Activated naive CD4-positive, alpha-beta T cell treated with anti-CD3 and anti-CD28 coated beads, Interleukin-2, amount 50 U/mL, for 24 hours (primary cell): ENCODE measurements at regions not wholly inside any gene's neighbourhood (a gene's known extent, or its start where the extent isn't known, plus 50 kb on each side); places are given as distances from the start of the nearest gene placed in this dataset.
"Not testable (repeated sequence)": the region's sequence is repeated elsewhere in the genome, so short reads cannot be mapped to it uniquely, and the experiment has no call there.

Experiments used
- H3K27ac Mint-ChIP-seq: one replicate; pipeline ENCODE4 v1.8.0; 2021; ENCODE audit warnings: mild to moderate bottlenecking, mixed read lengths
- H3K27me3 Mint-ChIP-seq: one replicate; pipeline ENCODE4 v1.8.0; 2021; ENCODE audit warnings: mixed read lengths
- H3K36me3 Mint-ChIP-seq: one replicate; pipeline ENCODE4 v1.8.0; 2021; ENCODE audit warnings: mixed read lengths
- H3K4me1 Mint-ChIP-seq: one replicate; pipeline ENCODE4 v1.8.0; 2021; ENCODE audit warnings: mixed read lengths
- H3K4me3 Mint-ChIP-seq: one replicate; pipeline ENCODE4 v1.8.0; 2021; ENCODE audit warnings: mild to moderate bottlenecking, mixed read lengths
- H3K9me3 Mint-ChIP-seq: one replicate; pipeline ENCODE4 v1.8.0; 2021; ENCODE audit warnings: mixed read lengths

GRCh38 chrX:88136328-88136727 is 610.7 kb upstream of the CPXCR1 start:
- Mint-ChIP-seq H3K36me3 (no peaks in the 10 kb centered on the region), H3K27me3 (no peaks in the 10 kb centered on the region), H3K27ac (no peak overlapping the region), H3K4me1 (no peaks in the 10 kb centered on the region), H3K4me3 (no peak overlapping the region), H3K9me3 (no peaks in the 10 kb centered on the region)

GRCh38 chrX:88146577-88146976 is 600.4 kb upstream of the CPXCR1 start:
- Mint-ChIP-seq H3K4me1 (no peaks in the 10 kb centered on the region), H3K4me3 (no peak overlapping the region), H3K27me3 (no peaks in the 10 kb centered on the region), H3K36me3 (no peaks in the 10 kb centered on the region), H3K27ac (no peak overlapping the region), H3K9me3 (no peaks in the 10 kb centered on the region)

GRCh38 chrX:88170553-88170952 is 576.5 kb upstream of the CPXCR1 start:
- Mint-ChIP-seq H3K4me3 (no peak overlapping the region), H3K4me1 (no peaks in the 10 kb centered on the region), H3K27ac (no peak overlapping the region), H3K27me3 (no peaks in the 10 kb centered on the region), H3K9me3 (no peaks in the 10 kb centered on the region), H3K36me3 (no peaks in the 10 kb centered on the region)

- H3K27me3 Mint-ChIP-seq, H3K9me3 Mint-ChIP-seq, H3K36me3 Mint-ChIP-seq, H3K4me1 Mint-ChIP-seq, H3K27ac Mint-ChIP-seq, H3K4me3 Mint-ChIP-seq: not testable (repeated sequence)
These were observed 573.0 kb upstream of the CPXCR1 start for GRCh38 chrX:88173932-88174440.

- Mint-ChIP-seq H3K9me3 (no peaks in the 10 kb centered on the region), H3K4me3 (no peak overlapping the region), H3K27me3 (no peaks in the 10 kb centered on the region), H3K27ac (no peak overlapping the region), H3K36me3 (no peaks in the 10 kb centered on the region), H3K4me1 (no peaks in the 10 kb centered on the region)
These were observed 544.9 kb upstream of the CPXCR1 start for GRCh38 chrX:88202149-88202548.

- Mint-ChIP-seq H3K4me3 (no peak overlapping the region), H3K27ac (no peak overlapping the region), H3K9me3 (no peaks in the 10 kb centered on the region), H3K27me3 (no peaks in the 10 kb centered on the region), H3K4me1 (no peaks in the 10 kb centered on the region), H3K36me3 (no peaks in the 10 kb centered on the region)
These were observed 503.0 kb upstream of the CPXCR1 start for GRCh38 chrX:88244066-88244465.

- H3K4me1 Mint-ChIP-seq, result no peaks in the 10 kb centered on the region
- no peak overlapping the region for H3K4me3 Mint-ChIP-seq
- H3K36me3 Mint-ChIP-seq, result no peaks in the 10 kb centered on the region
- H3K9me3 Mint-ChIP-seq, result peaks cover 5% of the 10 kb centered on the region
- H3K27me3 Mint-ChIP-seq, result no peaks in the 10 kb centered on the region
- H3K27ac Mint-ChIP-seq, result no peak overlapping the region
These were observed 462.2 kb upstream of the CPXCR1 start for GRCh38 chrX:88284844-88285243.

- not testable (repeated sequence) for H3K9me3 Mint-ChIP-seq, H3K4me1 Mint-ChIP-seq, H3K27me3 Mint-ChIP-seq, H3K27ac Mint-ChIP-seq, H3K36me3 Mint-ChIP-seq, H3K4me3 Mint-ChIP-seq
These were observed 433.1 kb upstream of the CPXCR1 start for GRCh38 chrX:88313972-88314371.

- no peak overlapping the region for H3K4me3 Mint-ChIP-seq
- no peak overlapping the region for H3K27ac Mint-ChIP-seq
- H3K9me3 Mint-ChIP-seq, result no peaks in the 10 kb centered on the region
- H3K27me3 Mint-ChIP-seq, result no peaks in the 10 kb centered on the region
- no peaks in the 10 kb centered on the region for H3K36me3 Mint-ChIP-seq
- H3K4me1 Mint-ChIP-seq, result no peaks in the 10 kb centered on the region
These were observed 421.4 kb upstream of the CPXCR1 start for GRCh38 chrX:88325634-88326033.

GRCh38 chrX:88355252-88355651 is 391.8 kb upstream of the CPXCR1 start:
- H3K36me3 Mint-ChIP-seq, result no peaks in the 10 kb centered on the region
- H3K4me3 Mint-ChIP-seq, result no peak overlapping the region
- H3K27me3 Mint-ChIP-seq, result no peaks in the 10 kb centered on the region
- H3K4me1 Mint-ChIP-seq, result no peaks in the 10 kb centered on the region
- H3K9me3 Mint-ChIP-seq, result peaks cover 4% of the 10 kb centered on the region
- no peak overlapping the region for H3K27ac Mint-ChIP-seq

- Mint-ChIP-seq H3K4me3 (no peak overlapping the region), H3K4me1 (no peaks in the 10 kb centered on the region)
These were observed 380.7 kb upstream of the CPXCR1 start for GRCh38 chrX:88366314-88366713.

GRCh38 chrX:88378406-88378805 is 368.6 kb upstream of the CPXCR1 start:
- Mint-ChIP-seq H3K4me1 (no peaks in the 10 kb centered on the region), H3K27me3 (no peaks in the 10 kb centered on the region)

More at GRCh38 chrX:88366314-88366713, 380.7 kb upstream of the CPXCR1 start:
- no peaks in the 10 kb centered on the region for H3K36me3 Mint-ChIP-seq
- H3K27ac Mint-ChIP-seq, result no peak overlapping the region
- H3K9me3 Mint-ChIP-seq, result peaks cover 3% of the 10 kb centered on the region
- no peaks in the 10 kb centered on the region for H3K27me3 Mint-ChIP-seq

GRCh38 chrX:88397551-88397950 is 349.5 kb upstream of the CPXCR1 start:
- Mint-ChIP-seq H3K27ac (no peak overlapping the region), H3K36me3 (no peaks in the 10 kb centered on the region), H3K4me3 (no peak overlapping the region), H3K4me1 (no peaks in the 10 kb centered on the region), H3K9me3 (no peaks in the 10 kb centered on the region), H3K27me3 (no peaks in the 10 kb centered on the region)

More at GRCh38 chrX:88378406-88378805, 368.6 kb upstream of the CPXCR1 start:
- H3K4me3 Mint-ChIP-seq, result no peak overlapping the region
- peaks cover 11% of the 10 kb centered on the region for H3K9me3 Mint-ChIP-seq
- no peaks in the 10 kb centered on the region for H3K36me3 Mint-ChIP-seq
- H3K27ac Mint-ChIP-seq, result no peak overlapping the region

GRCh38 chrX:88416002-88416401 is 331.0 kb upstream of the CPXCR1 start:
- Mint-ChIP-seq H3K27me3 (no peaks in the 10 kb centered on the region), H3K27ac (no peak overlapping the region), H3K9me3 (no peaks in the 10 kb centered on the region), H3K4me3 (no peak overlapping the region), H3K4me1 (no peaks in the 10 kb centered on the region), H3K36me3 (no peaks in the 10 kb centered on the region)

- no peaks in the 10 kb centered on the region for H3K4me1 Mint-ChIP-seq
- H3K27ac Mint-ChIP-seq, result no peak overlapping the region
- no peaks in the 10 kb centered on the region for H3K27me3 Mint-ChIP-seq
- no peaks in the 10 kb centered on the region for H3K36me3 Mint-ChIP-seq
- H3K4me3 Mint-ChIP-seq, result no peak overlapping the region
- no peaks in the 10 kb centered on the region for H3K9me3 Mint-ChIP-seq
These were observed 330.1 kb upstream of the CPXCR1 start for GRCh38 chrX:88416965-88417364.

- Mint-ChIP-seq H3K27me3 (no peaks in the 10 kb centered on the region), H3K4me1 (no peaks in the 10 kb centered on the region), H3K4me3 (no peak overlapping the region), H3K27ac (no peak overlapping the region), H3K36me3 (no peaks in the 10 kb centered on the region), H3K9me3 (no peaks in the 10 kb centered on the region)
These were observed 323.0 kb upstream of the CPXCR1 start for GRCh38 chrX:88424071-88424470.

- no peak overlapping the region for H3K27ac Mint-ChIP-seq
- no peaks in the 10 kb centered on the region for H3K4me1 Mint-ChIP-seq
- no peaks in the 10 kb centered on the region for H3K27me3 Mint-ChIP-seq
- no peak overlapping the region for H3K4me3 Mint-ChIP-seq
- no peaks in the 10 kb centered on the region for H3K36me3 Mint-ChIP-seq
- no peaks in the 10 kb centered on the region for H3K9me3 Mint-ChIP-seq
These were observed 322.5 kb upstream of the CPXCR1 start for GRCh38 chrX:88424541-88424940.
